ENCODE measurements at regions not wholly inside any gene's neighbourhood (a gene's known extent, or its start where the extent isn't known, plus 50 kb on each side); places are given as distances from the start of the nearest gene placed in this dataset.

GRCh38 chr12:81835783-81836182, 76.6 kb upstream of the PPFIA2 start:
- TF ChIP-seq FOXM1 (IDR thresholded peaks at IDR 0.05; ENCODE audit: low read depth) = no peak
- TF ChIP-seq CTCF (IDR thresholded peaks at IDR 0.05) = no peak
- TF ChIP-seq, protein P1, sequence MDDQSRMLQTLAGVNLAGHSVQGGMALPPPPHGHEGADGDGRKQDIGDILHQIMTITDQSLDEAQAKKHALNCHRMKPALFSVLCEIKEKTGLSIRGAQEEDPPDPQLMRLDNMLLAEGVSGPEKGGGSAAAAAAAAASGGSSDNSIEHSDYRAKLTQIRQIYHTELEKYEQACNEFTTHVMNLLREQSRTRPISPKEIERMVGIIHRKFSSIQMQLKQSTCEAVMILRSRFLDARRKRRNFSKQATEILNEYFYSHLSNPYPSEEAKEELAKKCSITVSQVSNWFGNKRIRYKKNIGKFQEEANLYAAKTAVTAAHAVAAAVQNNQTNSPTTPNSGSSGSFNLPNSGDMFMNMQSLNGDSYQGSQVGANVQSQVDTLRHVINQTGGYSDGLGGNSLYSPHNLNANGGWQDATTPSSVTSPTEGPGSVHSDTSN (IDR thresholded peaks at IDR 0.05) = no peak
- TF ChIP-seq FOXJ3 (CRISPR knock-in tag; IDR thresholded peaks at IDR 0.05) = no peak
- TF ChIP-seq POLR2AphosphoS5 (IDR thresholded peaks at IDR 0.05; ENCODE audit: low read depth, low read length) = no peak
- no peak for TF ChIP-seq EP300 (IDR thresholded peaks at IDR 0.05; ENCODE audit: borderline replicate concordance in 1 of 2, low read depth in 1 of 2, low read length in 1 of 2)
